GM19023 (cell line): ENCODE measurements at regions not wholly inside any gene's neighbourhood (a gene's known extent, or its start where the extent isn't known, plus 50 kb on each side); places are given as distances from the start of the nearest gene placed in this dataset.
"Not testable (repeated sequence)": the region's sequence is repeated elsewhere in the genome, so short reads cannot be mapped to it uniquely, and the experiment has no call there.

Source experiments
- ATAC-seq: cut with Tn5 transposase; IDR thresholded peaks from one replicate; pipeline ENCODE4 v1.9.1; 2021; ENCODE audit warnings: mild to moderate bottlenecking, moderate library complexity; ENCODE audit not compliant: unreplicated experiment

GRCh38 chr2:154507186-154507585 lies 191.3 kb upstream of the KCNJ3 start:
- no peak for ATAC-seq

DNA sequence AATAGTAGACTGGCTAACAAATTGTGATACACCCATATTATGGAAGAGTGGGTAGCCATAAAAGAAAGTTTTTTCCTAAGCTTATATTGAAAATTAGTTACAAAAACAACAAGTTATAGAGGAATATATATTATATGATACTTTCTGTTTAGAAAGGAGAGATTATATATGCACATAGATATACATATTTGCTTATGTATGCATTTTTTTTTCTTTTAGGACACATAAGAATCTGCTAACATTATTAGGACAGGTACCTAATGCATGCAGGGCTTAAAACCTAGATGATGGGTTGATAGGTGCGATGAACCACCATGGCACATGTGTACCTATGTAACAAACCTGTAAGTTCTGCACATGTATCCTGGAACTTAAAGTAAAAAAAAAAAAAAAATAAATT lies 179.6 kb upstream of the KCNJ3 start:
- ATAC-seq: no peak

GRCh38 chr2:154520951-154521350 lies 177.5 kb upstream of the KCNJ3 start:
- ATAC-seq: not testable (repeated sequence)

DNA sequence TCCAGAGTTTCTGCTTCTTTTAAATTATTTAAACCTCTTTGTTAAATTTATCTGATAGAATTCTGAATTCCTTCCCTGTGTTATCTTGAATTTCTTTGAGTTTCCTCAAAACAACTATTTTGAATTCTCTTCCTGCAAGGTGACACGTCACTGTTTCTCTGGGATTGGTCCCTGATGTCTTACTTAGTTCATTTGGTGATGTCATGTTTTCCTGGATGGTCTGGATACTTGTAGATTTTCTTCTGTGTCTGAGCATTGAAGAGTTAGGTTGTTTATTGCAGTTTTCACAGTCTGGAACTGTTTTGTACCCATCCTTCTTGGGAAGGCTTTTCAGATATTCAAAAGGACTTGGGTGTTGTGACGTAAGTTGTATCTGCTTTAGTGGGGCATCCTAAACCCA lies 172.3 kb upstream of the KCNJ3 start:
- no peak for ATAC-seq

DNA sequence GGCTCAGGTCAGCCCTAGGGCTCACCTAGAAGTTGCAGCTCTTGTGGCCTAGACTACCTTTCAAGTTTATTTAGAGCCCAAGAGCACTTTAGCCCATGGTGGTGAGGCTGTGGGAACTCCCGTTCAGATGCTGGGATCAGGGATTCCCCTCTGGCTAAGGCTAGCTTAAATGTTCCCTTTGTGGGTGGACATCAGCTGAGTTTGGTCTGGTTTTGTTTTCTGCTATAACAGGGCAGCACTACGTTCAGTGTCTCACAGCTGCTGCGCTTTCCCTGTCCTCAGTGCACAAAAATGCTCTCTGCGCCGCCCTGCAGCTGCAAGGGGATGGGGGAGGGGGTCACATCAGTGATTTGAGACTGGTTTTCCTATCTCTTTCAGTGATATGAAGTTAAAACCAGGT lies 170.5 kb upstream of the KCNJ3 start:
- ATAC-seq: no peak

- ATAC-seq: no peak
Measured at GRCh38 chr2:154532004-154532403, 166.5 kb upstream of the KCNJ3 start.

DNA sequence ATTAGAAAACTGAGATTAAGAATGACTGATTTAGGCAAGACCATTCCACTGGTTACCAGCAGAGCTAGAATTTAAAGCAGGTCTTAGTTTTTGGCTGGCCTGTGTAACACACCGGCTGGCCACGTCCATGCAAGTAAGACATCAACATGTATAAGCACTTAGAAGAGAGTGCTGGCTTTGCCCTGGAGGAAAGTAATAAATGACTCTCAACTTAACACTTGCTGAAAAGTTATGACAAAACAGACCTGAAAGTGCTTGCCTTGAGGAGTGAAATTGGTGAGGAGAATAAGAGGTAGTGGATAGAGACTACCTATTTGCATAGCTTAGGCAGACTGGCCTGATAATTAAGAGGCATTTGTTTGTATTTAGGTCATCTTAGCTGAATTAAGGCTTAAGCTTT lies 165.7 kb upstream of the KCNJ3 start:
- no peak for ATAC-seq

DNA sequence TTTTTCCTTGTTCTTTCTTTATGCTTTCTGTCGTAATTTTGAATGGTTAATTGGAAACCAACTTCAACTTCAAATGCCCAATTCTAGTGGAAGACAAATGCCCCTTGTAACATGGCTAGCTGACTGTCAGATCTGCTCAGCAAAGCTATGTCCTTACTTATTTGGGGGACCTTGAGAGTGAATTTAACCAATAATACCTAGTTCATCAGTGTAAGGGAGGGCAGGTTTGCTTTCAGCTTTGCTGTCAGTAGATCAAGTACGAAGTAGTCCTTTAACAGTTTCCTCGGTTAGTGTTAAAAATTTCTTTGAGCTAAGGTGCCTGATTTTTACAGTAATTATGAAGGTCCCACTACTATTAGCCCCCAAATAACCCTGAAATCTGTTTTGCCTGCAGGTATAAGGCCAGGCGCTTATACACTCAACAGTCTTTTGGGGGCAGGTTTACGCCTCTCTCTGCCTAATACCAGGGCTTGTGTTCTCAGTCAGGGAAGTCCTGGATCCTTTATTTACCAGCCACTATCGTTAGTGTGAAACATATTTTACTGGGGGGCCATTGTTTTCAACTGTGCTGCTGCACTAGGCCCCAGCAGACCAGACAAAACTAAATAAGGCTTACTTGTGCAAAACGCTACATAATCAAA lies 165.1 kb upstream of the KCNJ3 start:
- ATAC-seq: no peak

GRCh38 chr2:154537024-154537423 lies 161.5 kb upstream of the KCNJ3 start:
- no peak for ATAC-seq

GRCh38 chr2:154537843-154538450 lies 160.5 kb upstream of the KCNJ3 start:
- ATAC-seq: no peak

- ATAC-seq: no peak
Measured at GRCh38 chr2:154546341-154546740, 152.2 kb upstream of the KCNJ3 start.

DNA sequence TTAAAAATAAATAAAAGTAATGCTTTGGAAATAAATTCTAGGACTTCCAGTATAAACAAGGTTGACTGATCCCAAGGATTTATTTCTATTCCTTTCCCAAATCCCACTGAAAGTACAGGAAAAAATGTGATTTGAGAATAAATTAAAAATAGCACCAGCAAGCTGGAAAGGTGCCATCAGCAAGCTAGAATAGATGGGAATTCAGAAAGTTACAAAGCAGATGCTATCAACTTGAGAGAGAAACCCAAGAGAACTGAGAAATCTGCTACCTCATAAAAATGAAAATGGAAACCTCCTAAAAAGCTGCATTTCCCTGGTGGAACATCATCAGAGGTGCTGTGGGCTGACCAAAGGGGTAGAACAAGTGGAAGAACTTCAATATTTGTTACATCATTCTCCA lies 148.6 kb upstream of the KCNJ3 start:
- ATAC-seq: no peak

- ATAC-seq: no peak
Measured at GRCh38 chr2:154551649-154552048, 146.8 kb upstream of the KCNJ3 start.

- ATAC-seq: no peak
Measured at GRCh38 chr2:154554046-154554445, 144.4 kb upstream of the KCNJ3 start.

GRCh38 chr2:154555710-154556109 lies 142.8 kb upstream of the KCNJ3 start:
- ATAC-seq: no peak

DNA sequence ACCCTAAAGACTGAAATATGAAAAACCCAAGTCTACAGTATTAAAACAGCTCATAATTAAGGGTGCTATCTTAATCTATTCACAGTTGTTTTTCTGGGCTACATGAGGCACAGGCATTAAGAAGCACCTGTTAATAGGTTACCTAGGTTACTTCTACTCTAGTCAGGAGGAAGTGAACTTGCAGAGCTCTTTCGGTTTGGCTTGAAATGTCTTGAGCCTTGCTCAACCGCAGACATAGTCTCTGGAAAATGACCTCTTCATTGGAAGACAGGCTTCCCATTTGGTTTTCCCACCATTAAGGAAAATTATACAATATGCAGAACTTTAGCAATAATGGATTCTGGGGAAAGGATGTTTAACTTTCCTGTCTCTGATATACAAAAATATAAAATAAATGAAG lies 142.3 kb upstream of the KCNJ3 start:
- ATAC-seq: no peak

- no peak for ATAC-seq
Measured at GRCh38 chr2:154556607-154557006, 141.9 kb upstream of the KCNJ3 start.

DNA sequence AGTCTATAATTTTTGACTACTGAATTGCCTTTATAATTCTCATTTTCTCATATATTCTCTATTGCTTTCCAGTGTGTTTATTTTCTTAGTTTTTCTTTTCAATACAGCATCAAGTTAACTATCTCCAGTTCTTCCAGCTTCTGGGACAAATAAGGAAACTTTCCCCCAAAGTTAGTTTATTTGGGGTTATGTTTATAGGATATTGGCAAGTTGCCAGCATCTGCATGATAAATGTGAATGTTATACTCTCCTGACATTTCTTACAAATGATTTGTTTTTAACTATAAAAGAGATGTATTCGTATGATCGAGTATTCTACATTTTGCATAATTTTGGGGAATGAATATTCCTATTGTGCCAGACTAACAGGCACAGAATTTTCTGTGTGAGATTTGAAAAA lies 140.6 kb upstream of the KCNJ3 start:
- ATAC-seq: no peak

DNA sequence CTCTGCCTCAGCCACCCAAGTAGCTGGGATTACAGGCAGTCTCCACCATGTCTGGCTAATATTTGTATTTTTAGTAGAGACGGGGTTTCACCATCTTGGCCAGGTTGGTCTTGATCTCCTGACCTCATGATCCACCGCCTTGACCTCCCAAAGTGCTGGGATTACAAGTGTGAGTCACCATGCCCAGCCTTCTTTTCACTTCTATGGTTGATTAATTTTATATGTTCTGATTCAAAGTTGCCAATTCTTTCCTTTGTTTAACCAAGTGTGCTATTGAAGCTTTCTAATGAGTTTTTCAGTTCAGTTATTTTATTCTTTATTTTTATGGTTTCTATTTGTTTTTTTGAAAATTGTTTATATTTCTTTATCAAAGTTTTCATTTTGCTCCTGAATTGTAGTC lies 133.1 kb upstream of the KCNJ3 start:
- no peak for ATAC-seq

DNA sequence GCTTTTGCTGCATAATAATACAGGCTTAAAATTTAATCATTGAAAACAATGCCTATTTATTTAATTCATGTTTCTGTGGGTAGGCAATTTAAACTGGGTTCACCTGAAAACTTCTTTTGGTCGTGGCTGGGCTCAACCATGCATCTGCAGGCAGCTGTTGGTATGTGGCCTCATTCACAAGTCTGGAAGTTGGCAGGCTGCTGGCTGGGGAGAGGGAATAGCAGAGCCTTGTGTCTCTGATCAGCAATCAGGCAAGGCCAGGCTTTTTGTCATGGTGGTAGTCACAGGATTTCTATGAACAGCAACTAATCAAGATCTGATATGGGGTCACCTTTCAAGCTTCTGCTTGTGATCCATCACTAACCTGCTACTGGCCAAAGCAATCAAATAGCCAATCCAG lies 130.1 kb upstream of the KCNJ3 start:
- no peak for ATAC-seq

DNA sequence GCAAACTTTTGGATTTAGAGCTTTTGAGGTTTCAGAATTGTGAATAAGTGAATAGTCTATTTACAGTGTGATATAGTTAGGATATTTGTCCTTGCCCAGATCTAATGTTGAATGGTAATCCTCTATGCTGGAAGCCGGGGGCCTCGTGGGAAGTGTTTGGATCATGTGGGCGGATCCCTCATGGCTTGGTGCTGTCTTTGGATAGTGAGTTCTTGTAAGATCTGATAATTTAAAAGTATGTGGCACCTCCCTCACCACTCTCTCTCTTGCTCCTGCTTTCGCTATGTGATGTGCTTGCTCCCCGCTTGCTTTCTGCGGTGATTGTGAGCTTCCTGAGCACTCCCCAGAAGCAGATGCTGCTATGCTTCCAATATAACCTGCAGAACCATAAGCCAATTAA lies 128.0 kb upstream of the KCNJ3 start:
- no peak for ATAC-seq

DNA sequence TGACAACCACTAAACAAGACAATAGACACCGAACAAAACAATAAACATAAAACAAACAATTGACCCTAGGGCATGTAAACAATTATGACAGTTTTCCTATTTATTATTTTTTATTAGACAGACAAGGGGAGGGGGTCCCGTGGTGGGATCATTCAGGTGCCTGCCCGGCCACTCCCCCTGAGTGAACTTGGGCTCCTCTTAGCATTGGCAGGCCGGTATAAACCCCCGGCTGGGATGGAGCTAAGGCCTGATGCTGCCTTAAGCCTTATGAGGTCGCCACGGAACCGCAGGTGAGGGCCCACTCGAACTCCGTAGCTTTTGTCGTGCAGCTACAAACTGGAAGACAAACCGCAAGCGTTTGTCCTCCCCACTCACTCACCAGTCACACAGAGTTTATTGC lies 121.8 kb upstream of the KCNJ3 start:
- not testable (repeated sequence) for ATAC-seq

- ATAC-seq: no peak
Measured at GRCh38 chr2:154577390-154577789, 121.1 kb upstream of the KCNJ3 start.
